ENCODE measurements at regions not wholly inside any gene's neighbourhood (a gene's known extent, or its start where the extent isn't known, plus 50 kb on each side); places are given as distances from the start of the nearest gene placed in this dataset.
"Not testable (repeated sequence)": the region's sequence is repeated elsewhere in the genome, so short reads cannot be mapped to it uniquely, and the experiment has no call there.

DNA sequence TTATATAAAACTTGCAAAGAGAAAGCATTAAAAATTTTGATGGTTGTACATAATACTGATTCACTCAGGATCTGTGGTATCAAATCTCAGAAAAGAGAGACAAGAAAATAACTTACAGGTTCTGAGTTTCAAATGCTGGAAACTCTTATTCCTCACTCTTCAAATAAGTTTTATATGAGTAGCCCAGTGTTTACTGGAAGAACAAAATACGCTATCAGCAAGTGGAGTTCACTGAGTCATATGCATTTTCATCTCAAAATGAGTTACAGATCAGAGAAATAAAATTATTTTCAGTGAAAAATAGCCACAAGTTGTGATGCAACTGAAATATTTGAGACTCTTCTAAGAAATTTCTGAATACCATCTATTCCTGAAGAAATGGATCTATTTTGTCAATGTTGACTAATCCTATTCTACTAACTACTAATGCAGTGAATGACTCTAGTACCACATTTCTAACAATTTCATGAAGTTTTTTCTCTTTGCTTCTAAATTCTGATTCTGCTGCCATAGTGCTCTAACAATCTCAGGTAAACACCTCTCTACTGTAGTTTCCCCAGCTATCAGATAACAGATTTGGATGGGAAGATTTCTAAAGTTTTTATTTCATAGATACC is 391.7 kb downstream of the ZEB2 start:
- no peak for DNase-seq (ENCODE audit: low read depth)

DNA sequence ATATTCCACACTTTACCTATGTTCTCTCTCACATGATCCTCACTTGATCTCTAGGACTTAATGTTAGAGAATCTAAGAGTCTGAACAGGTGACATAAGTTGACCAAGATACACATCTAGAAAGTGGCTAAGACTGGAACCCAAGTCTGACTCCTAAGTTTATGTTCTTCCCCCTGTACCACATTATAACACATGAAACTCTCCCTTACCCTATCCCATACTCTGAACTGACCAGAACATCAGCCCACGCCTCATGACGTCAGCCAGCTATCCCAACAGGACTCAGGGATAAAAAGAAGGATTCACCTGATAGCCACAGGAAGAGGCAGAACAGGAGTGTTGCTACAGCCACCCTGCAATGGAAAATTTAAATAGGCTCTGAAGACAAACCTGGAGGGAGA is 392.2 kb downstream of the ZEB2 start:
- DNase-seq (ENCODE audit: low read depth) = no peak

DNA sequence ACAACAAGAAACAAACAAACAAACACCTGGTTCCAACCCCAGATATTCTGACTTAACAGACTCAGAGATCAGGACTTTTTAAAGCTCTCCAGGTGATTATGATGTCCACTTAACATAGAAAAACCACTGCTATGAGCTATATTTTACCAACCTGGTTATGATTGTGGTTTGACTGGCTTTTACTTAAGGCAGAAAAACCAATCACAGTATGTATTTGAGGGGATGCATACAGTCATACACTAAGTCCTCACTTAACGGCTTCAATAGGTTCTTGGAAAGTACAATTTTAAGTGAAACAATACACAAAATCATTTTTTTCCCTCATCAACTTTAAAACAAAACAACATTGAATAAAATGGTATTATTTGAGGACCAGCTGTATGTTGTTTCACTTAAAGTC is 393.6 kb downstream of the ZEB2 start:
- no peak for DNase-seq (ENCODE audit: low read depth)

DNA sequence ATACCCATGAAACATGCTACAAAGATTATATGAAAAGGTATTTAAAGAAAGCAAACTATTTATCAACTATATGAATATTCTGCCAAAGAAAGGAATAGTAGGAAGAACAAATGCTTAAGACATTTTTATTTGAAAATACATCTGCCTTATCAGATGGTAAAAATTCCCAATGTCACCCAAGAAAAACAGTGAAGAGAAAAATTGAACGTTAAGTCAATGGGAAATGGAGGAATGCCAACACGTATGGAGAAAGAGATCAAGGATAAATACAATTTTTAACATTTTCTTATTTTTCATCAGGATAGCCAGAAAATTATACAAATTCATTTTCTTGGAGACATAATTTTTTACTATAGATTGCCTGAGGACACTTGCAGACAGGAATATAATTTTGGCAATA is 394.2 kb downstream of the ZEB2 start:
- no peak for DNase-seq (ENCODE audit: low read depth)

DNA sequence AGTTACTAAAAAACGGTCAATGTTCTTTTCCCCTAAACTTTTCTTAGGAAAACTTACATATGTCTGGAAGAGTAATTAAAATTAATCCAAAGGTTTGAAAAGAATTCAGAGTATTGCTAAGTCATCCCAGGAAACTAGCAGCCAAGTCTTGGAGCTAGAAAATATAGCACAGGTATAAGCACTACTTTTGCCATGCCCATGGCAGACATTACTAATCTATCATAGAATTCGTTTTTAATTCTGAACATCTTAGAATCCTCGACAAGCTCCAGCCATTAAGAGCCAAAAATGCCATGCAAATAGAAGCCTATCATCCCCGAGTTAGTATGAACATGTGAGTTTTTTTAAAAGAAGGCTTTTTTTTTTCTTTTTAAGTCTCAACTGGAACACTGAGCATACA is 395.0 kb downstream of the ZEB2 start:
- DNase-seq (ENCODE audit: low read depth) = no peak

DNA sequence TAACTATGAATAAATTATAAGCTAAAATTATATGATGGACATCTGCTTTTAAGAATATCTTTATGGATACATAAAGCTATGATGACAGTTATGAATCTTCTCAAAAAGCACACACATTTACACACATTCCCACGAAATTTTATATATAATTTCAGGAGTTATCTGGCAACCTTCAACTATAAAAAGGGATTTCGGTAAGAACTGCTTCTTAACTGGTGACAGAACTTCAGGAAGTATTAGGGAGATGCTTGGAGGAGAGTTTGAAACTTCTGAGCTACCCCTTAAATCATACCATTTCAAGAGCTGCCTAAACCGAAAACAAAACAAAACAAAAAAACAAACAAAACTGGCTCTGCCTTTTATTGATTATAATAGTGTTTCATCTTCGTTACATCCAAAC is 399.4 kb downstream of the ZEB2 start:
- no peak for DNase-seq (ENCODE audit: low read depth)

DNA sequence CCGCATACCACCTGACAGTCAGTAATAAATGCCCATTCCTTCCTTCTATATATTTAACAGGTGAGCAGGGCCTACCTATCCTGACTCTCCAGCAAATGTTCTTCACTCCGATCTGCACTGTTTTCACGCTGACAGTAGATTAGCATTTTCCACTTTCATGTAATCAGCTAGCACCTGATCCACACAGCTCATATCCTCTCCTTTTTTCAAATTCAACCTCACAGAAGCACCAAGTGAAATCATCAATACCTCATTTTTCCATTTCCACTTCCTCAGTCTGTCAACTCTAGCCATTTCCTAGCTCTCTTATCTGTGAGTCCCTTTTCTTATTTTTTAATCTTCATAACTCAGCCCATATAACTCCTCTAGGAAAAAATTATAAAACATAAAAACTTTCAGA is 402.8 kb downstream of the ZEB2 start:
- no peak for DNase-seq (ENCODE audit: low read depth)

DNA sequence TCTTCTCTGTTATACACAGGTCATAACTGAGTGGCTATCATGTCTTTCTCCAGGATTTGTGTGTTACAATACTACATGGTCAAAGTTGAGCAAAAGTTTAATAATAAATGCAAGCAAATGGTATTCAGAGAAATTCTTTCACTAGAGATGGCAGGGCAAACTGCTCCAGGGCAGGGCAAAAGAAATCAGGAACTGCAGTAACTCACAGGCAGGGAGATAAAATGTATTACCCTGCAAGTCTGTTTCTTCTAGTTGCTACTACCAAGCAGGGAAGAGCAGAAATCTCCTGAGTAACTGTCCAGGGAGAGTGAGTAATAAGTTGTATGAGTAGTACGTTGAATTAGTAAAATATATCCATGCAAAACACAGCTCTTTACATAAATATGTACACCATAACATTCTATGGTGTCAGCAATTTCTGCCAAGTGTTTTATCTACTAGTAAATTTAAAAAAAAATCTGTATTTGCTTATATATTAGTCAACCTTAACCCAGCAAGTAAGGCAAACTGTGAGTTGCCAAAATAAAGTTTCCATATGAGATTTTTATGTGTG is 404.1 kb downstream of the ZEB2 start:
- DNase-seq (ENCODE audit: low read depth) = no peak

DNA sequence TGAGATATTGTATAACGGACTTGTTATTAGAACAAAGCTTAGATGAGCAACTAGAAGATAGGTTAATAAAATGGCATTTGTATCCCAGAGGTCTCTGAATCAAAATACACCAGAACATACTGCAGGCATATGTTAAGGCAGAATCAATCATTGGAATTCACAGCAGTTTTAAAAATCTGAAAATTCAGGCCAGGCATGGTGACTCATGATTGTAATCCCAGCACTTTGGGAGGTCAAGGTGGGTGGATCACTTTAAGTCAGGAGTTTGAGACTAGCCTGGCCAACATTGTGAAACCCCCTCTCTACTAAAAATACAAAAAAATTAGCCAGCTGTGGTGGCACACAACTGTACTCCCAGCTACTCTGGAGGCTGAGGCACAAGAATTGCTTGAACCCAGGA is 405.2 kb downstream of the ZEB2 start:
- DNase-seq (ENCODE audit: low read depth) = no peak

DNA sequence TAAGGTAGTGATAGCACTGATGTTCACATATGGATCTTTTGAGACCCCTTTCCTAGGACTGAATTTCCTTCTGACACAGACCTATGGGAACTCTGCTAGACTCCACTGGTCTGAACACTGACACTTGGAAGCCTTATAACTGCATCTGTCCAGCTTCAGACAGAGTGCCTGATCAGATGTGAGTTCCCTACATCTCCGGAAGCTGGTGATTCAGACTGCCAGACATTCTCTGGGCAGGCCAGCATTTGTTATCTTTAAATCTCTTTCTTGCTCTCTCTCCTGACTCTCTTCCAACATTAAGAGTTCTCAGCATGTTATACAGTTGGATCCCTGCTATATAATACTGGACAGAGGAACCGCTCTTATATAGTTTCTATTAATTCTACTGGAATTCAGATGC is 408.5 kb downstream of the ZEB2 start:
- peak; percentile 78 for DNase-seq (ENCODE audit: low read depth)

DNA sequence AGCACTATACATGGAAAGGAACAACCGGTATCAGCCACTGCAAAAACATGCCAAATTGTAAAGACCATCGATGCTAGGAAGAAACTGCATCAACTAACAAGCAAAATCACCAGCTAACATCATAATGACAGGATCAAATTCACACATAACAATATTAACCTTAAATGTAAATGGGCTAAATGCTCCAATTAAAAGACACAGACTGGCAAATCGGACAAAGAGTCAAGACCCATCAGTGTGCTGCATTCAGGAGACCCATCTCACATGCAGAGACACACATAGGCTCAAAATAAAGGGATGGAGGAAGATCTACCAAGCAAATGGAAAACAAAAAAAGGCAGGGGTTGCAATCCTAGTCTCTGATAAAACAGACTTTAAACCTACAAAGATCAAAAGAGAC is 413.8 kb downstream of the ZEB2 start:
- not testable (repeated sequence) for DNase-seq (ENCODE audit: low read depth)

DNA sequence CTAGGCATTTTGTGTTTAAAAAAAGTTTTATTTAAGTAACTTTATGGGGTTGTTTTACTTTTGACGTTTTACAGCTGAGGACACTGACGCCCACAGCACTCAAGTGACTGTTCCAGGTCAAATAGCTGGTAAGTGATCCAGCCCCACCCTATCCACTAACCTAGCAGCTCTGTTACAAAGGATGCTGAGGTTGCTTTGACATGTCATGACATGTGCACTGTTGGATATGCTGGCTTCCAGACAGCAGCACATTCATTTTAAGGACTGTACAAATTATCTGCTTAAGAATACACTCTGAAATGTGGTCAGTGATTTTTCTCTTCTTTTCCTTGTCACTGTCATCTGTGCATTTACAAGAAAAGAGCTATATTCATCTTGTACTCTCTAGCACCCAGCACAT is 417.5 kb downstream of the ZEB2 start:
- DNase-seq (ENCODE audit: low read depth) = no peak

DNA sequence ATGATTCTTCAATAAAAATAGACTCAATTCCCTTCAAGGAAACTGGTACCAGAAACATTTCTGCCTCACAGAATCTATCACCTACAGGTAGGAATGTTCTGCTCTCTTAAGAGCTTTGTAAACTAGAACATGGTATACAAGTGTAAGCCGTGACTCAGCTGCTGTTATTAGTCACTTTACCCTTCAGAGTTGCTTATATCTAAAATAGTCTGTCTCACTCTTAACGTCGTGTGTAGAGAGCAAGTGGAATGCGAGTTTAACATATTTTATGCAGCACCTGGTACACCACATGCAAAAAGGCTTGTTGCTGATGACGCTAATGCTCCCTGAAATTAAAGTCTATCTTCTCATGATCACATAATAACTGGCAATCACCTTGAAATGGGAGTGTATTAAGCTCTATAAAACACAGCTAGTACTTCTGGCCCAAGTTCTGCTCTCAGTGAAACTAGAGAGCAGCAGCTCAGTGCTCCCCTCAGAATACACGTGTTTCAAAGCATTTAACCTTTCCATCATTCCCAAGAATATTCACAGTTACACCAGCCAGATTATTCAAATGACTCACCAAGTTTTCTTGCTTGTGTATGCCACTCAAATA is 420.0 kb downstream of the ZEB2 start:
- DNase-seq (ENCODE audit: low read depth) = peak; percentile 88

DNA sequence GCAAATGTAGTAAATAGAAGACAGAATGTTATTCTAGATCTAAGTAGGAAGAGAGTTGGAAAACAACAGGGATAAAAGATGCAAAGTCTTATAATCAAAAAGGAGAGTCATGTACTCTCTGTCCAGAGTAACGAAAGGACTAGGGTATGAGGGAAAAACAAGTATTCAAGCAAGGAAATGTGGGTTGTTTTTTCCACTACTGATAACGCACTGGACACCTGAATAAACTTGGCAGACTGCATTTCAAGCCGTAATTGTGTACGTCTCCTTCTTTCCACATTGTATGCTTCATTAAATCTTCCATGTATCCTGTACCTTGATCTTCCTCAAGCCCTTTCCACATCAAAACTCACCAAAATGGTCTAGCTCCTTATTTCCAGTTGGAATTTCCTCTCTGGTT is 420.6 kb downstream of the ZEB2 start:
- DNase-seq (ENCODE audit: low read depth) = no peak

DNA sequence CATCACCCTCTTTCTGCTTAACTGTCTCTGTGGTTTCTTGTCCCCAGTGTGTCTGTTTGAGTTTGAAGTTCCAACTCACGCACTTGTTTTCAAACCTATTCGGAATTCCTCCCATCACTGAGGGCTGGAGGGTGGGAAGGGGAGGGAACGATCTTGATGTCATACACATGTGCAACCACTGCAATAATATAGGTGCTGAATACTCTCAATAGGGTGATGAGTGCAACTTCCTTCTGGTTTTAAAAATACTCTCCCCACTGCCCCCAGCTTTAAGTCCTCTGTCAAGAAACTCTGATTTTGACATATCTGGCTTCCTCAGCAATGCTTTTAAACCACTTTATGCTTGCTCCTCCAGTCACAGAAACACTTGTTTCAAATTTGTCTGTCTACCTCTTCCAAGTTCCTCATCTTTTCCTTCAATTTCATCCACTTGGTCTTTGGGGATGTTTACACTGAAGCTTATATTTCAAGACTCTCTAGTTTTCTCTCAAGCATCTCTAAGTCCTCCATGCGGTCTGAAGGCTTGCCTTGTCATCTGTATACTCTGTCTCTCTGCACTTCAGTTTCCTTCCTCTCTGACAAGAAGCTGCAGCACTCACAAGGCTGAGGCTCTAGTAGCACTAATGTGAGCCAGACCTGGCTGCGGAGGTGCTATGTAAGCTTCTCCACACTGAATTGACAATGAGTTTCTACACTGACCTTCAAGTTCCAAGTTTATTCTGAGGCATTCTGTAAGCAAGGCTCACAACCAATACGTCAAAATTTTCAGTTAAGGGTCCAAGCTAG is 422.3 kb downstream of the ZEB2 start:
- no peak for DNase-seq (ENCODE audit: low read depth)

DNA sequence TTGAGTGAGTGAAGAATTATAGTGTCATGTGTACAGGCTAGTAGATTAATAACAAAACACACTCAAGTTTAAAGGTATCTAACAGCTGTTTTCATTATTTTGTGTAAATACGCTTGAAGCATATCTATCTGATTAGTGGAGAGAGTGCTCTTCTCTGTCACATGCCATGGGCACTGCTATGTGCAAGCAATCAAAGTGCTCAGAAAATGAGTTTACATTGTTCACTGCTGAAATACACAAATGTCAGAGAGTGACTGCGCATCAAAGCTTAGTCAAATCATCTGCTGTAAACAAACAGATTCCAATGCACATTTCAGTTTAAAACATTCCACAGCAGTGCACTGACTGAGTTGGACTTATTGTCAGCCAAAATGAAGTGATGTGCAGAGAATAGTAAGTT is 423.4 kb downstream of the ZEB2 start:
- DNase-seq (ENCODE audit: low read depth) = no peak

DNA sequence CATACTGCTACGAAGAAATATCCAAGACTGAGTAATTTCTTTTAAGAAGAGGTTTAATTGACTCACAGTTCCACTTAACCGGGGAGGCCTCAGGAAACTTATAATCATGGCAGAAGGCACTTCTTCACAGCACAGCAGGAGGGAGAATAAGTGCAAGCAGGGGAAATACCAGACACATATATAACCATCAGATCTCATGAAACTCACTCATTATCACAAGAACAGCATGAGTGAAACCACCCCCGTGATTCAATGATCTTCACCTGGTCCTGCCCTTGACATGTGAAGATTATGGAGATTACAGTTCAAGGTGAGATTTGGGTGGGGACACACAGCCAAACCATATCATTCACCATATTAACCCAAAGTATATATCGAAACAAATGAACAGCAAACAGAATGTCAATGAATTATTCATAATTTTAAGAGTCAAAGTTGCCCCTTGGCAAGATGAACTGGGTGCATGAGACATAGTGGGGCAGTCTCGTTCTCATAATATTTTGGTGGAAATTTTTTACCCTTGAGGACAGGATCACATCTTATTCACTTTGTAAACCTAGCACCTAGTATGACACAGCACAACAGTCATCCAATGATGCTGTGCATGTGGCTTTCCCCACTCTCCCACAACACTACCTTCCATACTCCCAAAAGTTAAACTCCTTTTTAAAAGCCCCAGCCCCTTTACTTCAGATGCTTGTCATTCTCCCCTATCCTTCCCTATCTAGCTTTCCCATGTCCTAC is 425.3 kb downstream of the ZEB2 start:
- DNase-seq (ENCODE audit: low read depth) = no peak

DNA sequence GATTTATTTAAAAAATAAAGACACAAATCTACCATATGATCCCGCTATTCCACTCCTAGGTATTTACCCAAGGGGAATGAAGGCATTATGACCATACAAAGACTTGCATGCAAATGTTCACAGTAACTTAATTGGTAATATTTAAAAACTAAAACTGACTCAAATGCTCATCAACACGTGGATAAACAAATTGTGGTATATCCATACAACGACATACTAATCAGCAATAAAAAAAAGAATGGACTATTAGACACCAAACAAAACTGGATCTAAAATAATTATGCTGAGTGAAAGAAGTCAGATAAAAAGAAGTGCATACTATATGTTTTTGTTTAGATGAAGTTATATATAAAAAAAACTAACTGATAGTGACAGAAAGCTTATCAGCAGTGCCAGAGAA is 428.3 kb downstream of the ZEB2 start:
- DNase-seq (ENCODE audit: low read depth) = no peak

DNA sequence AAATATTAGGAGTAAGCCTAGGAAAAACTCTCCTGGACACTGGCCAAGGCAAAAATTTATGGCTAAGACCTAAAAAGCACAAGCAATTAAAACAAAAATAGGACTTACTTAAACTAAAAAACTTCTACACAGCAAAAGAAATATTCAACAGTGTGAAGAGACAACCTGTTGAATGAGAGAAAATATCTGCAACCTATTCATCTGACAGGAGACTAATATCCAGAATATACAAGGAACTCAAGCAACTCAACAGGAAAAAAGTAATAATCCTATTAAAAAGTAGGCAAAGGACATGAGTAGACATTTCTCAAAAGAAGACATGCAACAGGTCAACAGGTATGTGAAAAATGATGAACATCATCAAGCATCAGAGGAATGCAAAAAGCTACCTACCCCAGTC is 431.1 kb downstream of the ZEB2 start:
- DNase-seq (ENCODE audit: low read depth) = no peak

DNA sequence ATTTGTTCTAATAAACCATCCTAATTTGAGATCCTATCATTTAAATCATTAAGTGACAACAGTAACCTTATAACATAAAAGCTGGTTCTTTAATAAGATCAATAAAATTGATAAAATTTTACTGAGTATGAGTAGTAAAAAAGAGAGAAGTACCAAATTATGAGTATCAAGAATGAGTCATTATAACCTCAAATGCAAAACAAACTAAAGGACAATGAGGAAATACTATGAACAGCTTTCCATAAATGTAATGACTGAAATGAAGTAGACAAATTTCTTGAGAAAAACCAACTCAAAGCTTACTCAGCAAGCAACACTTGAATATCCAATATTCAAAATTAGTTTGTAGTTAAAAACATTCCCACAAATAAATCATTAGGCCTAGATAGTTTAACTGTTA is 433.0 kb downstream of the ZEB2 start:
- peak; percentile 25 for DNase-seq (ENCODE audit: low read depth)

DNA sequence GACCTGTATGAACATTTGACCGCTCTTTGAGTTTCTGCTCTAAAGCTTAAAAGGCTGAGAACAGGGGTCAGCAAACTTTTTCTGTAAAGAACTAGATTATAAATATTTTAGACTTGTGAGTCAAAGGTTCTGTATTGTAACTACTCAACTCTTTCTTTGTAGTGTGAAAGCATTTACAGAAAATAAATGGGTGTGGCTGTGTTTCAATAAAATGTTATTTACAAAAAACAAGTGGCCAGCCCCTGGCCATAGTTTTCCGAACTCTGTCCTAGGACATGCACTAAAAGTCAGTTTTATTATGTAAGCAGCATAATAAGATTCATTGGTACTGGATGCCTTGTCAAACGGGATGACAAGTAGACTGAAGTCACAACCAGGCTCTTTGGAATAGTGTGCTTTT is 434.9 kb downstream of the ZEB2 start:
- no peak for DNase-seq (ENCODE audit: low read depth)

DNA sequence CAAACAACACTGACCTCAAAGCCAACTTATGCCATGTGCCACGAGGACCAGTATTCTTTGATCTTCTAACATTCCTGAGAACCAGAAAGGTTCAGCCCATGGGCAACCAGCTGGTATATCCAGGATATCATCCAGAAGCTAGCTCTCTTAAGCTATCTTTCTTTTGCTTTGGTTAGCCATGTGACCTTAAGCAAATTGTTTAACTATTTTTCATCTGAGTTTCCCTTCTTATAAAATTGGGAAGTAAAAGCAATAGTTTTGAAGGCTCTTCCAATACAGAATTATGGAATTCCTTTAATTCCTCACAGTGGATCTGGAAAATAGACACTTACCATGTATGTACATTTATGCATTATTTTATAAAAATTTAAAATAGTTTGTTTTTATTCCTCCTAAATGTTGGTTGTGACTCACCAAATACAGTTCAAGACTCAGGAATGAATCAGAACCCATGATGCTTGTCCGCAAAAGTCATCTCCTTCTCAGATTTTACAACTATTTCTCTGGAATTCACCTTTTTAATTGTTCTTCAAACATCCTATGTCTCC is 435.7 kb downstream of the ZEB2 start:
- peak; percentile 87 for DNase-seq (ENCODE audit: low read depth)
